ENCODE measurements at regions not wholly inside any gene's neighbourhood (a gene's known extent, or its start where the extent isn't known, plus 50 kb on each side); places are given as distances from the start of the nearest gene placed in this dataset.

DNA sequence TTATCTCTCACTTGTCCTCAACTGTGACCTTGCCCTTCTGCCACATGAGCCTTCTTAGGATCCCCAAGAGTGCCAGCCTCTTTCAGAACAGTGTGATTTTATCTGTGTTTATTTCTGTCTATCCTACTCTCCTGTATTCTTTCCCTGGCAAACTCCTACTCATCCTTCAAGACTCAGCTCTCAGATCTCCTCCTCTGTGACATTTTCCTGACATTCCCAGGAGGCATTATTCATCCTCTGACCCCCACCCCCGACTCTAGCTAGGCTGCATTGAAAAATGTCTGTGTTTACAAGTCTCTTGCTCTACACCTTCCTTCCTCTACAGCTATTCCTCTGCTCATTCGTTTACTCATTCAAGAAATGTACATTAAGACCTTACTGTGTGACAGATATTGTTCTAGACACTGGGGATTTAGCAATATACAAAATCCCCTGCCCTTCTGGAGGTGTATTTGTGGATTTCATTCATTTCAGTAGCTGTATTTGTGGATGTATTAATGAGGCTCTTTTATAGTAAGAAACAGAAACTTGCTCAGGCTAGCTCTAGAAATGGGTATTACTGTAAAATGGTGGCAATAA, 61.4 kb upstream of the COMTD1 start:
- Histone ChIP-seq H3K36me3 (ENCODE audit: insufficient read depth) (peaks cover 2% of the 10 kb centered on the region; the same call in 1 of the 2 replicates), H3K4me1 (ENCODE audit: insufficient read depth) (peaks cover 9% of the 10 kb centered on the region; the same call in 1 of the 2 replicates), H3K9me2 (ENCODE audit: insufficient read depth) (no peaks in the 10 kb centered on the region; the same call in 1 of the 2 replicates), H3K4me3 (no peak overlapping the region), H3F3A (replicated peaks; ENCODE audit: low read depth) (no peaks in the 10 kb centered on the region), H2AFZ (no peak overlapping the region), H3K27me3 (ENCODE audit: insufficient read depth) (peaks cover 54% of the 10 kb centered on the region), H3K27ac (ENCODE audit: low read depth) (no peak overlapping the region), H4K20me1 (replicated peaks; ENCODE audit: insufficient read depth) (no peaks in the 10 kb centered on the region), H3K4me2 (no peak overlapping the region), H3K79me2 (replicated peaks; ENCODE audit: insufficient read depth) (no peaks in the 10 kb centered on the region)
- H3K9me3 Mint-ChIP-seq: peaks cover 20% of the 10 kb centered on the region
- no peak for TF ChIP-seq EZH2 (IDR thresholded peaks at IDR 0.05; ENCODE audit: low read depth, unreplicated experiment)
- no peak for TF ChIP-seq ZNF114 (CRISPR knock-in tag; IDR thresholded peaks at IDR 0.05)
- TF ChIP-seq, protein P1, sequence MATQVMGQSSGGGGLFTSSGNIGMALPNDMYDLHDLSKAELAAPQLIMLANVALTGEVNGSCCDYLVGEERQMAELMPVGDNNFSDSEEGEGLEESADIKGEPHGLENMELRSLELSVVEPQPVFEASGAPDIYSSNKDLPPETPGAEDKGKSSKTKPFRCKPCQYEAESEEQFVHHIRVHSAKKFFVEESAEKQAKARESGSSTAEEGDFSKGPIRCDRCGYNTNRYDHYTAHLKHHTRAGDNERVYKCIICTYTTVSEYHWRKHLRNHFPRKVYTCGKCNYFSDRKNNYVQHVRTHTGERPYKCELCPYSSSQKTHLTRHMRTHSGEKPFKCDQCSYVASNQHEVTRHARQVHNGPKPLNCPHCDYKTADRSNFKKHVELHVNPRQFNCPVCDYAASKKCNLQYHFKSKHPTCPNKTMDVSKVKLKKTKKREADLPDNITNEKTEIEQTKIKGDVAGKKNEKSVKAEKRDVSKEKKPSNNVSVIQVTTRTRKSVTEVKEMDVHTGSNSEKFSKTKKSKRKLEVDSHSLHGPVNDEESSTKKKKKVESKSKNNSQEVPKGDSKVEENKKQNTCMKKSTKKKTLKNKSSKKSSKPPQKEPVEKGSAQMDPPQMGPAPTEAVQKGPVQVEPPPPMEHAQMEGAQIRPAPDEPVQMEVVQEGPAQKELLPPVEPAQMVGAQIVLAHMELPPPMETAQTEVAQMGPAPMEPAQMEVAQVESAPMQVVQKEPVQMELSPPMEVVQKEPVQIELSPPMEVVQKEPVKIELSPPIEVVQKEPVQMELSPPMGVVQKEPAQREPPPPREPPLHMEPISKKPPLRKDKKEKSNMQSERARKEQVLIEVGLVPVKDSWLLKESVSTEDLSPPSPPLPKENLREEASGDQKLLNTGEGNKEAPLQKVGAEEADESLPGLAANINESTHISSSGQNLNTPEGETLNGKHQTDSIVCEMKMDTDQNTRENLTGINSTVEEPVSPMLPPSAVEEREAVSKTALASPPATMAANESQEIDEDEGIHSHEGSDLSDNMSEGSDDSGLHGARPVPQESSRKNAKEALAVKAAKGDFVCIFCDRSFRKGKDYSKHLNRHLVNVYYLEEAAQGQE (IDR thresholded peaks at IDR 0.05; ENCODE audit: unreplicated experiment): no peak
- TF ChIP-seq POLR2AphosphoS5 (IDR thresholded peaks at IDR 0.05; ENCODE audit: low read depth): no peak
- TF ChIP-seq STAT1 (IDR thresholded peaks at IDR 0.05; ENCODE audit: unreplicated experiment): no peak
- peaks cover 12% of the 10 kb centered on the region; the same call in 2 of the 3 replicates for H3K36me3 Mint-ChIP-seq (ENCODE audit: low read depth)
- ATAC-seq: no peak
- peaks cover 6% of the 10 kb centered on the region for H3K4me1 Mint-ChIP-seq
- DNase-seq (ENCODE audit: low spot score): no peak
- H3K4me3 Mint-ChIP-seq: no peak overlapping the region
- peaks cover 12% of the 10 kb centered on the region for H3K27me3 Mint-ChIP-seq (ENCODE audit: insufficient read depth, low read depth, poor library complexity)
- H3K27ac Mint-ChIP-seq: no peak overlapping the region

DNA sequence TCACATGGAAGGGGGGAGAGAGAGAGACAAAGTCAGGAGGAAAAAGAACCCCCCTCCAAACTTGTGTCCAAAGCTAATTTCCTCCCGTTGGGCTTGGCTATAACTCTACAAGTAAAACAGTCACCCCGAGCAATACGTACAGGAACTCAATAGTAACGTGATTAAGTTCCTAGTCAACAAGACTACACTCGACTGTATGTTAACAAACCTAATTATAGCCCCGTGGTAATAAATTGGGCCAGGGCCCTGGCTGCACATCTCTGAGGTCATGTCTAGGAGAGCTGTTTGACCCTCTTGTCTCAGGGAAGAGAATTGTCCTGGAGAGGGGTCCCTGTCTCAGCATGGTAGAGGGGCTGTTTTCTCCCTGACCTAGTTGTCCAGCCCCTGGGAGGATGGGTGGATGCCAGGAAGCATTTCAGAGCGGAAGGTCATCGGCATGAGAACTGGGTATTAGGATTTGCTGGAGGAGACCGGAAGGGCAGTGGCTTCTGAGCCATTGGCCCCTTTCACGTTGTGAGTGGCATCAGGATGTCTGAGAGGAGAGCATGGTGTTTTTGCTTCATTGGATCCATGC, 60.2 kb upstream of the COMTD1 start:
- Mint-ChIP-seq H3K36me3 (ENCODE audit: low read depth) (peaks cover 8% of the 10 kb centered on the region; the same call in 2 of the 3 replicates), H3K9me3 (peaks cover 11% of the 10 kb centered on the region), H3K27ac (no peak overlapping the region), H3K4me3 (no peak overlapping the region), H3K27me3 (ENCODE audit: insufficient read depth, low read depth, poor library complexity) (peaks cover 12% of the 10 kb centered on the region), H3K4me1 (peaks cover 6% of the 10 kb centered on the region)
- peak overlapping the region; percentile 92; the same call in 1 of the 2 replicates for H3K4me2 ChIP-seq
- H3K4me3 ChIP-seq: peak overlapping the region; percentile 71
- no peaks in the 10 kb centered on the region for H3F3A ChIP-seq (replicated peaks; ENCODE audit: low read depth)
- TF ChIP-seq, protein P1 (IDR thresholded peaks at IDR 0.05; ENCODE audit: unreplicated experiment): no peak
- TF ChIP-seq, protein P2, sequence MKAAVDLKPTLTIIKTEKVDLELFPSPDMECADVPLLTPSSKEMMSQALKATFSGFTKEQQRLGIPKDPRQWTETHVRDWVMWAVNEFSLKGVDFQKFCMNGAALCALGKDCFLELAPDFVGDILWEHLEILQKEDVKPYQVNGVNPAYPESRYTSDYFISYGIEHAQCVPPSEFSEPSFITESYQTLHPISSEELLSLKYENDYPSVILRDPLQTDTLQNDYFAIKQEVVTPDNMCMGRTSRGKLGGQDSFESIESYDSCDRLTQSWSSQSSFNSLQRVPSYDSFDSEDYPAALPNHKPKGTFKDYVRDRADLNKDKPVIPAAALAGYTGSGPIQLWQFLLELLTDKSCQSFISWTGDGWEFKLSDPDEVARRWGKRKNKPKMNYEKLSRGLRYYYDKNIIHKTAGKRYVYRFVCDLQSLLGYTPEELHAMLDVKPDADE (IDR thresholded peaks at IDR 0.05): no peak
- TF ChIP-seq ZNF114 (CRISPR knock-in tag; IDR thresholded peaks at IDR 0.05) (no peak), CREB1 (CRISPR knock-in tag; IDR thresholded peaks at IDR 0.05; ENCODE audit: low read depth) (no peak), NANOG (IDR thresholded peaks at IDR 0.05; ENCODE audit: borderline replicate concordance) (no peak), STAT1 (IDR thresholded peaks at IDR 0.05; ENCODE audit: unreplicated experiment) (no peak), EZH2 (IDR thresholded peaks at IDR 0.05; ENCODE audit: low read depth, unreplicated experiment) (no peak), POLR2AphosphoS5 (IDR thresholded peaks at IDR 0.05; ENCODE audit: low read depth) (no peak), ZNF331 (CRISPR knock-in tag; IDR thresholded peaks at IDR 0.05; ENCODE audit: low read depth) (no peak), EZH2phosphoT487 (IDR thresholded peaks at IDR 0.05; ENCODE audit: unreplicated experiment) (no peak), JUNB (IDR thresholded peaks at IDR 0.05; ENCODE audit: unreplicated experiment) (no peak)
- TF ChIP-seq, protein P3, sequence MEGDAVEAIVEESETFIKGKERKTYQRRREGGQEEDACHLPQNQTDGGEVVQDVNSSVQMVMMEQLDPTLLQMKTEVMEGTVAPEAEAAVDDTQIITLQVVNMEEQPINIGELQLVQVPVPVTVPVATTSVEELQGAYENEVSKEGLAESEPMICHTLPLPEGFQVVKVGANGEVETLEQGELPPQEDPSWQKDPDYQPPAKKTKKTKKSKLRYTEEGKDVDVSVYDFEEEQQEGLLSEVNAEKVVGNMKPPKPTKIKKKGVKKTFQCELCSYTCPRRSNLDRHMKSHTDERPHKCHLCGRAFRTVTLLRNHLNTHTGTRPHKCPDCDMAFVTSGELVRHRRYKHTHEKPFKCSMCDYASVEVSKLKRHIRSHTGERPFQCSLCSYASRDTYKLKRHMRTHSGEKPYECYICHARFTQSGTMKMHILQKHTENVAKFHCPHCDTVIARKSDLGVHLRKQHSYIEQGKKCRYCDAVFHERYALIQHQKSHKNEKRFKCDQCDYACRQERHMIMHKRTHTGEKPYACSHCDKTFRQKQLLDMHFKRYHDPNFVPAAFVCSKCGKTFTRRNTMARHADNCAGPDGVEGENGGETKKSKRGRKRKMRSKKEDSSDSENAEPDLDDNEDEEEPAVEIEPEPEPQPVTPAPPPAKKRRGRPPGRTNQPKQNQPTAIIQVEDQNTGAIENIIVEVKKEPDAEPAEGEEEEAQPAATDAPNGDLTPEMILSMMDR (conservative IDR thresholded peaks at IDR 0.05; ENCODE audit: low read depth in 2 of 2): no peak
- H3K4me1 ChIP-seq (ENCODE audit: insufficient read depth): peaks cover 9% of the 10 kb centered on the region; the same call in 1 of the 2 replicates
- ATAC-seq (no peak), DNase-seq (ENCODE audit: low spot score) (no peak)
- H4K20me1 ChIP-seq (replicated peaks; ENCODE audit: insufficient read depth): no peaks in the 10 kb centered on the region
- H3K79me2 ChIP-seq (replicated peaks; ENCODE audit: insufficient read depth): no peaks in the 10 kb centered on the region
- H3K27ac ChIP-seq (ENCODE audit: low read depth): no peak overlapping the region
- H3K9me2 ChIP-seq (ENCODE audit: insufficient read depth): no peaks in the 10 kb centered on the region; the same call in 1 of the 2 replicates
- no peaks in the 10 kb centered on the region for H3K36me3 ChIP-seq (ENCODE audit: insufficient read depth)
- 0 out of 2 replicates have a peak overlapping the region, but pooled peaks have one; percentile 7 for H2AFZ ChIP-seq
- peaks cover 54% of the 10 kb centered on the region for H3K27me3 ChIP-seq (ENCODE audit: insufficient read depth)
